Tibial nerve (tissue), 4 donors: ENCODE measurements at regions not wholly inside any gene's neighbourhood (a gene's known extent, or its start where the extent isn't known, plus 50 kb on each side); places are given as distances from the start of the nearest gene placed in this dataset.

Source experiments
- DNase-seq, 2 donors: peaks; one replicate each; pipeline ENCODE4 v3.0.0-alpha.2; 2019; ENCODE audit warnings: low spot score in 2 of 2
- H3K27ac ChIP-seq, 4 donors: fragments of 200-600 bp; sonication (generic) in 3 of 4; one replicate each; pipeline ENCODE4 v1.5.1; 2017 to 2019; ENCODE audit warnings: mild to moderate bottlenecking in 1 of 4
- H3K27me3 ChIP-seq, 2 donors: fragments of 200-600 bp; sonication (generic) in 1 of 2; one replicate each; pipeline versions ENCODE4 v1.5.1 to v1.6.0; 2017 to 2019
- H3K36me3 ChIP-seq, 3 donors: fragments of 200-600 bp; sonication (generic); one replicate each; pipeline ENCODE4 v1.5.1; 2018 to 2019
- H3K4me1 ChIP-seq, 4 donors: fragments of 200-600 bp; sonication (generic) in 3 of 4; one replicate each; pipeline ENCODE4 v1.5.1; 2017 to 2019
- H3K4me3 ChIP-seq, 4 donors: fragments of 200-600 bp; sonication (generic) in 3 of 4; one replicate each; pipeline ENCODE4 v1.5.1; 2017 to 2019; ENCODE audit warnings: mild to moderate bottlenecking in 1 of 4, moderate library complexity in 1 of 4
- H3K9me3 ChIP-seq, 4 donors: fragments of 200-600 bp; sonication (generic) in 3 of 4; one replicate each; pipeline ENCODE4 v1.5.1; 2017 to 2019
- CTCF ChIP-seq, 5 experiments: fragments of 200-600 bp in 3 of 5; fragments of 450-650 bp in 2 of 5; sonication (generic) in 3 of 5; IDR thresholded peaks; one replicate each; pipeline ENCODE4 v1.5.1; 2016 to 2019; ENCODE audit warnings: antibody characterized with exemption in 5 of 5, mild to moderate bottlenecking in 3 of 5, moderate library complexity in 2 of 5
- EP300 ChIP-seq, 2 donors: sonication (generic); formaldehyde crosslinking; IDR thresholded peaks; one replicate each; pipeline ENCODE4 v1.6.1; 2017; ENCODE audit warnings: antibody characterized with exemption in 2 of 2, mild to moderate bottlenecking in 1 of 2
- POLR2A ChIP-seq, 2 donors: fragments of 450-650 bp; IDR thresholded peaks; one replicate each; pipeline ENCODE4 v1.6.1; 2017; ENCODE audit warnings: antibody characterized with exemption in 2 of 2, mild to moderate bottlenecking in 2 of 2, moderate library complexity in 2 of 2
- WGBS, 2 donors: methylation state at CpG; one replicate each; pipeline ENCODE4 v1.1.5; 2018; 5-methylcytosine and 5-hydroxymethylcytosine counted together

GRCh38 chr14:65256714-65257113 lies 154.4 kb upstream of the MAX start:
- WGBS, 2 donors = 93 to 96% methylated on average over 4 of the region's 4 CpGs
- no peak for DNase-seq
- TF ChIP-seq POLR2A (IDR thresholded peaks at IDR 0.05) = no peak
- TF ChIP-seq CTCF (IDR thresholded peaks at IDR 0.05) = no peak
- TF ChIP-seq EP300 (IDR thresholded peaks at IDR 0.05) = no peak
- Histone ChIP-seq H3K4me1 (peaks cover 0 to 12% (median 0%) of the 10 kb centered on the region in 4 donors), H3K4me3 (no peak overlapping the region), H3K36me3 (no peaks in the 10 kb centered on the region), H3K27ac (no peak overlapping the region), H3K9me3 (peaks cover 0 to 19% (median 0%) of the 10 kb centered on the region in 4 donors), H3K27me3 (no peaks in the 10 kb centered on the region)

GRCh38 chr14:65257425-65257824 lies 155.1 kb upstream of the FUT8 start:
- TF ChIP-seq EP300 (IDR thresholded peaks at IDR 0.05) (no peak), CTCF (IDR thresholded peaks at IDR 0.05) (no peak), POLR2A (IDR thresholded peaks at IDR 0.05) (no peak)
- no peak for DNase-seq
- no peaks in the 10 kb centered on the region for H3K36me3 ChIP-seq
- H3K4me1 ChIP-seq = peaks cover 0 to 12% (median 0%) of the 10 kb centered on the region in 4 donors
- peaks cover 0 to 21% (median 0%) of the 10 kb centered on the region in 4 donors for H3K9me3 ChIP-seq
- no peaks in the 10 kb centered on the region for H3K27me3 ChIP-seq
- peak overlapping the region in 1 of 4 donors; percentile 18 for H3K27ac ChIP-seq
- WGBS, 2 donors = 70% methylated on average over 7 of the region's 7 CpGs
- no peak overlapping the region for H3K4me3 ChIP-seq

- H3K36me3 ChIP-seq = no peaks in the 10 kb centered on the region
- no peaks in the 10 kb centered on the region for H3K27me3 ChIP-seq
- peaks cover 0 to 21% (median 0%) of the 10 kb centered on the region in 4 donors for H3K9me3 ChIP-seq
- no peak for DNase-seq
- no peak overlapping the region for H3K4me3 ChIP-seq
- H3K27ac ChIP-seq = peak overlapping the region in 1 of 4 donors; percentile 18
- TF ChIP-seq CTCF (IDR thresholded peaks at IDR 0.05) = no peak
- TF ChIP-seq POLR2A (IDR thresholded peaks at IDR 0.05) = no peak
- TF ChIP-seq EP300 (IDR thresholded peaks at IDR 0.05) = no peak
- 17 to 25% methylated on average over 1 of the region's 1 CpG for WGBS, 2 donors
- H3K4me1 ChIP-seq = peaks cover 0 to 12% (median 0%) of the 10 kb centered on the region in 4 donors
Measured at GRCh38 chr14:65258391-65258790, 154.1 kb upstream of the FUT8 start.

- DNase-seq = no peak
- no peaks in the 10 kb centered on the region for H3K27me3 ChIP-seq
- no peak overlapping the region for H3K27ac ChIP-seq
- WGBS, 2 donors = 94 to 98% methylated on average over 2 of the region's 2 CpGs
- no peak overlapping the region for H3K4me3 ChIP-seq
- TF ChIP-seq EP300 (IDR thresholded peaks at IDR 0.05) = no peak
- no peak for TF ChIP-seq CTCF (IDR thresholded peaks at IDR 0.05)
- no peak for TF ChIP-seq POLR2A (IDR thresholded peaks at IDR 0.05)
- H3K36me3 ChIP-seq = no peaks in the 10 kb centered on the region
- peaks cover 0 to 21% (median 0%) of the 10 kb centered on the region in 4 donors for H3K9me3 ChIP-seq
- peaks cover 0 to 12% (median 0%) of the 10 kb centered on the region in 4 donors for H3K4me1 ChIP-seq
Measured at GRCh38 chr14:65259000-65259399, 153.5 kb upstream of the FUT8 start.

- no peak for DNase-seq
- Histone ChIP-seq H3K4me3 (no peak overlapping the region), H3K27ac (no peak overlapping the region), H3K36me3 (no peaks in the 10 kb centered on the region), H3K4me1 (peaks cover 0 to 12% (median 0%) of the 10 kb centered on the region in 4 donors), H3K27me3 (no peaks in the 10 kb centered on the region), H3K9me3 (peaks cover 0 to 21% (median 0%) of the 10 kb centered on the region in 4 donors)
- TF ChIP-seq POLR2A (IDR thresholded peaks at IDR 0.05) (no peak), EP300 (IDR thresholded peaks at IDR 0.05) (no peak), CTCF (IDR thresholded peaks at IDR 0.05) (no peak)
- WGBS, 2 donors = 74 to 78% methylated on average over 2 of the region's 2 CpGs
Measured at GRCh38 chr14:65260786-65261185, 151.7 kb upstream of the FUT8 start.
